HEK293T (cell line): ENCODE measurements at regions not wholly inside any gene's neighbourhood (a gene's known extent, or its start where the extent isn't known, plus 50 kb on each side); places are given as distances from the start of the nearest gene placed in this dataset.

ENCODE experiments used
- CTCF ChIA-PET: fragments of 350-600 bp; formaldehyde crosslinking; extraction: SDS; loops from one replicate; lab custom pipeline; 2021; ENCODE audit warnings: antibody characterized with exemption, inconsistent platforms; lab: Yijun Ruan, JAX
- POLR2A ChIA-PET: fragments of 350-600 bp; formaldehyde crosslinking; extraction: SDS; loops from one replicate; lab custom pipeline; 2020; ENCODE audit warnings: antibody characterized with exemption, inconsistent platforms; lab: Yijun Ruan, JAX
- DNase-seq: peaks from one replicate; pipeline ENCODE4 v3.0.0; 2012; ENCODE audit warnings: mixed read lengths; ENCODE audit errors: extremely low spot score
- ARNT ChIP-seq: fragments of 450-650 bp; IDR thresholded peaks from 2 replicates; pipeline ENCODE4 v1.6.1; 2017; ENCODE audit warnings: mild to moderate bottlenecking
- BHLHE40 ChIP-seq: fragments of 450-650 bp; IDR thresholded peaks from 2 replicates; pipeline ENCODE4 v1.6.1; 2016; ENCODE audit warnings: mild to moderate bottlenecking, moderate library complexity, borderline replicate concordance
- CTBP1 ChIP-seq: fragments of 450-650 bp; IDR thresholded peaks from 2 replicates; pipeline ENCODE4 v1.6.1; 2016; ENCODE audit warnings: borderline replicate concordance
- ELF4 ChIP-seq: fragments of 450-650 bp; IDR thresholded peaks from 2 replicates; pipeline ENCODE4 v1.6.1; 2017; ENCODE audit warnings: antibody characterized with exemption
- FOXA1 ChIP-seq: fragments of 450-650 bp; IDR thresholded peaks from 2 replicates; pipeline ENCODE4 v1.6.1; 2016; ENCODE audit warnings: mild to moderate bottlenecking
- FOXK2 ChIP-seq: fragments of 450-650 bp; IDR thresholded peaks from 2 replicates; pipeline ENCODE4 v1.6.1; 2016; ENCODE audit warnings: mild to moderate bottlenecking
- FOXM1 ChIP-seq: fragments of 450-650 bp; IDR thresholded peaks from 2 replicates; pipeline ENCODE4 v1.6.1; 2017; ENCODE audit warnings: mild to moderate bottlenecking, borderline replicate concordance
- HDGF ChIP-seq: fragments of 450-650 bp; IDR thresholded peaks from 2 replicates; pipeline ENCODE4 v1.6.1; 2017; ENCODE audit warnings: antibody characterized with exemption, borderline replicate concordance
- L3MBTL2 ChIP-seq: fragments of 450-650 bp; conservative IDR thresholded peaks from 2 replicates; pipeline ENCODE4 v1.6.1; 2016; ENCODE audit warnings: mild to moderate bottlenecking
- LEF1 ChIP-seq: fragments of 450-650 bp; IDR thresholded peaks from 2 replicates; pipeline ENCODE4 v1.6.1; 2017; ENCODE audit warnings: mild to moderate bottlenecking, borderline replicate concordance
- NFRKB ChIP-seq: fragments of 450-650 bp; IDR thresholded peaks from 2 replicates; pipeline ENCODE4 v1.6.1; 2016; ENCODE audit warnings: mild to moderate bottlenecking, moderate library complexity
- PKNOX1 ChIP-seq: fragments of 450-650 bp; IDR thresholded peaks from 2 replicates; pipeline ENCODE4 v1.6.1; 2016
- SP1 ChIP-seq: fragments of 450-650 bp; IDR thresholded peaks from 2 replicates; pipeline ENCODE4 v1.6.1; 2017
- SUZ12 ChIP-seq: fragments of 450-650 bp; IDR thresholded peaks from 2 replicates; pipeline ENCODE4 v1.6.1; 2016; ENCODE audit warnings: mild to moderate bottlenecking
- TARDBP ChIP-seq: fragments of 450-650 bp; IDR thresholded peaks from 2 replicates; pipeline ENCODE4 v1.6.1; 2016
- ZNF384 ChIP-seq: fragments of 450-650 bp; IDR thresholded peaks from 2 replicates; pipeline ENCODE4 v1.6.1; 2016

- DNase-seq: peak; percentile 10
- no peak for TF ChIP-seq FOXA1
- TF ChIP-seq LEF1: no peak
- TF ChIP-seq SP1: no peak
- no peak for TF ChIP-seq SUZ12
- no peak for TF ChIP-seq PKNOX1
- TF ChIP-seq ELF4: no peak
- no peak for TF ChIP-seq FOXK2
- no peak for TF ChIP-seq HDGF
- TF ChIP-seq ZNF384: no peak
- no peak for TF ChIP-seq FOXM1
- no peak for TF ChIP-seq L3MBTL2
- TF ChIP-seq BHLHE40: no peak
- TF ChIP-seq TARDBP: no peak
- TF ChIP-seq ARNT: no peak
- no peak for TF ChIP-seq CTBP1
- ChIA-PET CTCF (interaction anchor here (1.9 kb wide), 1 partner anchor 9 kb away, joined by 4 read pairs; no protein-coding TSS in a partner anchor), POLR2A (no interaction called here)
These were observed 121.1 kb upstream of the NDST4 start for GRCh38 chr4:115234405-115235093.

GRCh38 chr4:115233600-115233999, 120.2 kb upstream of the NDST4 start:
- ChIA-PET POLR2A (no interaction called here), CTCF (interaction anchor here (0.8 to 1.9 kb wide), 2 partner anchors 10 to 146 kb away, joined by 3 to 4 read pairs; no protein-coding TSS in a partner anchor)
- DNase-seq: no peak
- TF ChIP-seq HDGF: no peak

- no peak for DNase-seq
- POLR2A ChIA-PET: no interaction called here
- CTCF ChIA-PET: no interaction called here
- TF ChIP-seq BHLHE40: no peak
- TF ChIP-seq L3MBTL2: no peak
- TF ChIP-seq ARNT: no peak
- TF ChIP-seq FOXK2: no peak
- no peak for TF ChIP-seq LEF1
- TF ChIP-seq NFRKB: no peak
- TF ChIP-seq FOXM1: no peak
- no peak for TF ChIP-seq CTBP1
- TF ChIP-seq HDGF: no peak
- no peak for TF ChIP-seq FOXA1
These were observed 116.5 kb upstream of the NDST4 start for GRCh38 chr4:115229873-115230272.

GRCh38 chr4:115228851-115229250, 115.4 kb upstream of the NDST4 start:
- TF ChIP-seq ELF4 (no peak), BHLHE40 (no peak), PKNOX1 (no peak), SUZ12 (no peak), LEF1 (no peak), FOXM1 (no peak), HDGF (no peak), CTBP1 (no peak), TARDBP (no peak)

GRCh38 chr4:115222061-115222460, 108.6 kb upstream of the NDST4 start:
- ChIA-PET CTCF (interaction anchor here (0.6 kb wide), 1 partner anchor 86 kb away, joined by 4 read pairs; no protein-coding TSS in a partner anchor), POLR2A (no interaction called here)
- TF ChIP-seq FOXA1 (no peak), FOXM1 (no peak), SP1 (no peak), ZNF384 (no peak), HDGF (no peak), FOXK2 (no peak), BHLHE40 (no peak), NFRKB (no peak), ARNT (no peak), SUZ12 (no peak), TARDBP (no peak), L3MBTL2 (no peak), LEF1 (no peak), ELF4 (no peak), PKNOX1 (no peak), CTBP1 (no peak)
- DNase-seq: no peak

More at GRCh38 chr4:115228851-115229250, 115.4 kb upstream of the NDST4 start:
- POLR2A ChIA-PET: no interaction called here
- CTCF ChIA-PET: no interaction called here
- no peak for DNase-seq

- POLR2A ChIA-PET: no interaction called here
- DNase-seq: no peak
- CTCF ChIA-PET: no interaction called here
- TF ChIP-seq FOXM1 (no peak), SP1 (no peak), ARNT (no peak), CTBP1 (no peak)
These were observed 106.4 kb upstream of the NDST4 start for GRCh38 chr4:115219862-115220261.

- TF ChIP-seq PKNOX1 (0 out of 2 replicates have a peak, but pooled peaks have one; percentile 23), ARNT (no peak), HDGF (no peak)
- ChIA-PET POLR2A (no interaction called here), CTCF (no interaction called here)
- no peak for DNase-seq
These were observed 106.0 kb upstream of the NDST4 start for GRCh38 chr4:115219315-115219860.
